ENCODE measurements at regions not wholly inside any gene's neighbourhood (a gene's known extent, or its start where the extent isn't known, plus 50 kb on each side); places are given as distances from the start of the nearest gene placed in this dataset.

GRCh38 chr2:41535575-41535974 lies 512.2 kb upstream of the PKDCC start:
- H3K4me3 ChIP-seq (replicated peaks; ENCODE audit: insufficient read depth, low read length) = no peak overlapping the region
- no peak overlapping the region for H3K27ac ChIP-seq (replicated peaks)
- DNase-seq (ENCODE audit: low read depth in 1 of 2, low spot score in 1 of 2) = no peak
- H3K27me3 ChIP-seq (ENCODE audit: insufficient read depth, poor library complexity, severe bottlenecking) = no peaks in the 10 kb centered on the region
- TF ChIP-seq, protein P1, sequence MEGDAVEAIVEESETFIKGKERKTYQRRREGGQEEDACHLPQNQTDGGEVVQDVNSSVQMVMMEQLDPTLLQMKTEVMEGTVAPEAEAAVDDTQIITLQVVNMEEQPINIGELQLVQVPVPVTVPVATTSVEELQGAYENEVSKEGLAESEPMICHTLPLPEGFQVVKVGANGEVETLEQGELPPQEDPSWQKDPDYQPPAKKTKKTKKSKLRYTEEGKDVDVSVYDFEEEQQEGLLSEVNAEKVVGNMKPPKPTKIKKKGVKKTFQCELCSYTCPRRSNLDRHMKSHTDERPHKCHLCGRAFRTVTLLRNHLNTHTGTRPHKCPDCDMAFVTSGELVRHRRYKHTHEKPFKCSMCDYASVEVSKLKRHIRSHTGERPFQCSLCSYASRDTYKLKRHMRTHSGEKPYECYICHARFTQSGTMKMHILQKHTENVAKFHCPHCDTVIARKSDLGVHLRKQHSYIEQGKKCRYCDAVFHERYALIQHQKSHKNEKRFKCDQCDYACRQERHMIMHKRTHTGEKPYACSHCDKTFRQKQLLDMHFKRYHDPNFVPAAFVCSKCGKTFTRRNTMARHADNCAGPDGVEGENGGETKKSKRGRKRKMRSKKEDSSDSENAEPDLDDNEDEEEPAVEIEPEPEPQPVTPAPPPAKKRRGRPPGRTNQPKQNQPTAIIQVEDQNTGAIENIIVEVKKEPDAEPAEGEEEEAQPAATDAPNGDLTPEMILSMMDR (IDR thresholded peaks at IDR 0.05; ENCODE audit: insufficient read depth, low read length) = no peak
- TF ChIP-seq REST (IDR thresholded peaks at IDR 0.05; ENCODE audit: insufficient replicate concordance, low read depth) (no peak), GABPA (IDR thresholded peaks at IDR 0.05; ENCODE audit: low read depth) (no peak), POLR2AphosphoS5 (IDR thresholded peaks at IDR 0.05; ENCODE audit: low read depth) (no peak), SPI1 (IDR thresholded peaks at IDR 0.05; ENCODE audit: borderline replicate concordance, low read depth) (no peak)

DNA sequence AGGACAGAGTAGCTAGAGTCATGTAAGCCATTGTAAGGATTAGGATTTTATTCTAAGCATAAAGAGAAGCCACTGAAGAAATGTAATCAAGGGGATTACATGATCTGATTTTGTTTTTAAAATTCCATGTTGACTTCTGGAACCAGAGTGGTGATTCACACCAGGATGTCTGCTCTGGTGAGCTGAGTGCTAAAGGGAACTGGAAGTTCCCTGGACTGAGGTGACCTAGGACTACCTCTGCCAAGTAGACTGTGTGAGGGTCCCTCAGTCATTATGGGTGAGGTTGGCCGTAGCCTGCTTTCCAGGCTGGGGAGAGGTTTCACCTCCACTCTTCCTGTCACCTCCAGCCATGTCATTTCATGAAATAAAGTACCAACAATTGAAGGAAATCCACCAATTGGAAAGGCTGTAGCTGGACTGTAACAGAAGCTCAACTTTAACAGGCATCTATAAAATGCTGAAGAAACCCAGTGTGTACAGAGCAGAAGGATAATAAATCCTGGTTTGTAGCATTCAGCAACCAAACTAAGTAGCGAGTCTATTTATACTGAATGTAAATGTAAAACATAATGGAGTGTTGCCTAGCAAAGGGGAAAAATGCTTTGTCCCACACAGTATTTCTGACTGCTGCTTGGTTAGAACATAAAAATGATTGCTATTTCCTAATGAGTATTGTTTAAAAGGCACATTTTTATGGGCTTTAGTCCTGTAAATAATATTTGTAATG lies 507.4 kb upstream of the PKDCC start:
- Histone ChIP-seq H3K27me3 (ENCODE audit: insufficient read depth, poor library complexity, severe bottlenecking) (no peaks in the 10 kb centered on the region), H3K27ac (replicated peaks) (no peak overlapping the region), H3K4me3 (replicated peaks; ENCODE audit: insufficient read depth, low read length) (no peak overlapping the region)
- no peak for DNase-seq (ENCODE audit: low read depth in 1 of 2, low spot score in 1 of 2)
- TF ChIP-seq, protein P1 (IDR thresholded peaks at IDR 0.05; ENCODE audit: insufficient read depth, low read length) = no peak
- TF ChIP-seq REST (IDR thresholded peaks at IDR 0.05; ENCODE audit: insufficient replicate concordance, low read depth) (no peak), GABPA (IDR thresholded peaks at IDR 0.05; ENCODE audit: low read depth) (no peak), SPI1 (IDR thresholded peaks at IDR 0.05; ENCODE audit: borderline replicate concordance, low read depth) (no peak), POLR2AphosphoS5 (IDR thresholded peaks at IDR 0.05; ENCODE audit: low read depth) (no peak)

- no peak for DNase-seq (ENCODE audit: low read depth in 1 of 2, low spot score in 1 of 2)
- Histone ChIP-seq H3K27me3 (ENCODE audit: insufficient read depth, poor library complexity, severe bottlenecking) (no peaks in the 10 kb centered on the region), H3K4me3 (replicated peaks; ENCODE audit: insufficient read depth, low read length) (no peak overlapping the region), H3K27ac (replicated peaks) (no peak overlapping the region)
- no peak for TF ChIP-seq REST (IDR thresholded peaks at IDR 0.05; ENCODE audit: insufficient replicate concordance, low read depth)
- TF ChIP-seq, protein P1 (IDR thresholded peaks at IDR 0.05; ENCODE audit: insufficient read depth, low read length) = no peak
- no peak for TF ChIP-seq POLR2AphosphoS5 (IDR thresholded peaks at IDR 0.05; ENCODE audit: low read depth)
- no peak for TF ChIP-seq GABPA (IDR thresholded peaks at IDR 0.05; ENCODE audit: low read depth)
- TF ChIP-seq SPI1 (IDR thresholded peaks at IDR 0.05; ENCODE audit: borderline replicate concordance, low read depth) = no peak
Measured at GRCh38 chr2:41543726-41544125, 504.1 kb upstream of the PKDCC start.

Data from HL-60 (cell line).